Karpas-422 (cell line): ENCODE measurements at regions not wholly inside any gene's neighbourhood (a gene's known extent, or its start where the extent isn't known, plus 50 kb on each side); places are given as distances from the start of the nearest gene placed in this dataset.

ENCODE experiments used
- DNase-seq: peaks from one replicate; pipeline ENCODE4 v3.0.0-alpha.2; 2015
- H2AFZ ChIP-seq: fragments of 200-600 bp; sonication (generic); 2 replicates; pipeline ENCODE4 v1.6.1; 2014; ENCODE audit warnings: antibody characterized with exemption, low read length, mixed read lengths
- H3K27ac ChIP-seq: fragments of 200-600 bp; sonication (generic); 2 replicates; pipeline ENCODE4 v1.5.1; 2014; ENCODE audit warnings: mild to moderate bottlenecking, low read length, moderate library complexity
- H3K27me3 ChIP-seq: fragments of 200-600 bp; sonication (generic); 2 replicates; pipeline ENCODE4 v1.6.1; 2014; ENCODE audit warnings: low read length, mixed read lengths
- H3K36me3 ChIP-seq: fragments of 200-600 bp; sonication (generic); 2 replicates; pipeline ENCODE4 v1.6.1; 2014; ENCODE audit warnings: low read length, mixed read lengths; ENCODE audit not compliant: insufficient read depth
- H3K4me1 ChIP-seq: fragments of 200-600 bp; sonication (generic); 2 replicates; pipeline ENCODE4 v1.6.1; 2014; ENCODE audit warnings: mild to moderate bottlenecking, low read length, mixed read lengths
- H3K4me2 ChIP-seq: fragments of 200-600 bp; sonication (generic); 2 replicates; pipeline ENCODE4 v1.6.1; 2014; ENCODE audit warnings: low read length, low read depth, mild to moderate bottlenecking; ENCODE audit not compliant: poor library complexity, severe bottlenecking
- H3K4me3 ChIP-seq: fragments of 200-600 bp; sonication (generic); 2 replicates; pipeline ENCODE4 v1.5.1; 2014; ENCODE audit warnings: mild to moderate bottlenecking, antibody characterized with exemption, low read length, mixed read lengths
- H3K79me2 ChIP-seq: fragments of 200-600 bp; sonication (generic); 2 replicates; pipeline ENCODE4 v1.6.1; 2014; ENCODE audit warnings: mild to moderate bottlenecking, low read length, mixed read lengths
- H3K9ac ChIP-seq: fragments of 200-600 bp; sonication (generic); 2 replicates; pipeline ENCODE4 v1.6.0; 2014; ENCODE audit warnings: low read length
- H3K9me2 ChIP-seq: fragments of 200-600 bp; sonication (generic), shearing (Covaris generic); replicated peaks from 2 replicates; pipeline ENCODE4 v1.6.0; 2014; ENCODE audit warnings: mild to moderate bottlenecking, low read length, moderate library complexity; ENCODE audit not compliant: insufficient read depth
- H3K9me3 ChIP-seq: fragments of 300-700, 200-600 bp; sonication (generic); 2 replicates; pipeline ENCODE4 v1.6.1; 2014; ENCODE audit warnings: low read length, mixed read lengths
- H4K20me1 ChIP-seq: fragments of 200-600 bp; sonication (generic); 2 replicates; pipeline ENCODE4 v1.6.1; 2014; ENCODE audit warnings: mild to moderate bottlenecking, antibody characterized with exemption, low read length, low read depth; ENCODE audit not compliant: insufficient read depth

DNA sequence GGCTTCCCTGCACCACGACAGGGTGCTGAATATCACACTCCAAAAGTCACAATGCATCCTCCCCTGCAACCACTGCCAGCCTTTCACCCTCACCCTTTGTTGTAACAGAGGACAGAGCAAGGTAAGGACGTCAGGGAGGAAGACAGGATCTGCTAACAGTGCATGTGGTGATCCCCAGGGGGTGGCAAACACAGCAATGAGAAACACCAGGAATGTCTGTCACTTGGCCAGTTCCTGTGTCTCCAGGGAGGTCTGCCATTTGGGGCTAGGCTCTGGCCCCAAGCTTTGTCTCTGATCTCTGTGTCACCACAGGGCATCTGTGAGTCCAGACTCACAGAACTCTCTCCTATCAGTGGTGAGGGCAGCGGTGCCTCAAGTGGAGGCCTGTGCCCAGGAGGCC is 54.3 kb upstream of the SLC24A5 start:
- no peaks in the 10 kb centered on the region for H3K4me1 ChIP-seq
- no peak overlapping the region for H3K4me2 ChIP-seq
- 0 out of 2 replicates have a peak, but pooled peaks cover 5% of the 10 kb centered on the region for H3K27me3 ChIP-seq
- H3K9ac ChIP-seq, result no peak overlapping the region
- no peak overlapping the region for H2AFZ ChIP-seq
- DNase-seq, result no peak
- no peak overlapping the region for H3K4me3 ChIP-seq
- no peaks in the 10 kb centered on the region for H4K20me1 ChIP-seq
- no peaks in the 10 kb centered on the region for H3K9me3 ChIP-seq
- H3K9me2 ChIP-seq, result no peaks in the 10 kb centered on the region
- H3K79me2 ChIP-seq, result no peaks in the 10 kb centered on the region
- no peaks in the 10 kb centered on the region for H3K36me3 ChIP-seq
- H3K27ac ChIP-seq, result no peak overlapping the region
